ENCODE measurements at regions not wholly inside any gene's neighbourhood (a gene's known extent, or its start where the extent isn't known, plus 50 kb on each side); places are given as distances from the start of the nearest gene placed in this dataset.
"Not testable (repeated sequence)": the region's sequence is repeated elsewhere in the genome, so short reads cannot be mapped to it uniquely, and the experiment has no call there.

DNA sequence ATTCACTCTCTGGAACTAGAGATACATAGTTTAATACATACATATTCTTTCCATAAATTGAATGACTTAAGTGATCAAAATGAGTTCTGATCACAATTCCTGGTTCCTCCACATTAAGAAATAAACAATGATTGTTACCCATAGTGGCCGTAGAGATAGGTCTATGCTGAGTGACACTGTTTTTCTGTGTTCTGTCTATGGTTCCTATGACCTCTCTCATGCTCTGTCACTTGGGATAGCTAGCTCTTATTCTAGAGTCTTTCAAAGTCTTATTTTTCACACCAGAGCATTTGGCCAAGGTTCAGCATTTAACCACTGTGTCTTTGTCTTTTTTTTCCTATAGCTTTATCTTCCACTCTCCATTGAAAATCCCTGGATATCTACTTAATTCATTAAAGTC, 132.4 kb downstream of the GOLGA6L6 start:
- H3K4me3 ChIP-seq (ENCODE audit: low read depth, low read length), result no peak overlapping the region
- POLR2A ChIA-PET, result no interaction called here
- peaks cover 6% of the 10 kb centered on the region; the same call in 1 of the 2 replicates for H3K9me3 ChIP-seq (ENCODE audit: control insufficient read depth, insufficient read depth, low read length)
- H3K27ac ChIP-seq (ENCODE audit: low read depth, low read length), result no peak overlapping the region
- TF ChIP-seq, protein P1, sequence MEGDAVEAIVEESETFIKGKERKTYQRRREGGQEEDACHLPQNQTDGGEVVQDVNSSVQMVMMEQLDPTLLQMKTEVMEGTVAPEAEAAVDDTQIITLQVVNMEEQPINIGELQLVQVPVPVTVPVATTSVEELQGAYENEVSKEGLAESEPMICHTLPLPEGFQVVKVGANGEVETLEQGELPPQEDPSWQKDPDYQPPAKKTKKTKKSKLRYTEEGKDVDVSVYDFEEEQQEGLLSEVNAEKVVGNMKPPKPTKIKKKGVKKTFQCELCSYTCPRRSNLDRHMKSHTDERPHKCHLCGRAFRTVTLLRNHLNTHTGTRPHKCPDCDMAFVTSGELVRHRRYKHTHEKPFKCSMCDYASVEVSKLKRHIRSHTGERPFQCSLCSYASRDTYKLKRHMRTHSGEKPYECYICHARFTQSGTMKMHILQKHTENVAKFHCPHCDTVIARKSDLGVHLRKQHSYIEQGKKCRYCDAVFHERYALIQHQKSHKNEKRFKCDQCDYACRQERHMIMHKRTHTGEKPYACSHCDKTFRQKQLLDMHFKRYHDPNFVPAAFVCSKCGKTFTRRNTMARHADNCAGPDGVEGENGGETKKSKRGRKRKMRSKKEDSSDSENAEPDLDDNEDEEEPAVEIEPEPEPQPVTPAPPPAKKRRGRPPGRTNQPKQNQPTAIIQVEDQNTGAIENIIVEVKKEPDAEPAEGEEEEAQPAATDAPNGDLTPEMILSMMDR (IDR thresholded peaks at IDR 0.05; ENCODE audit: low read depth, low read length), result no peak
- H3K27me3 ChIP-seq (ENCODE audit: control insufficient read depth, insufficient read depth, low read length), result no peaks in the 10 kb centered on the region
- CTCF ChIA-PET, result no interaction called here
- DNase-seq (ENCODE audit: low read depth, low spot score), result no peak

- H3K4me3 ChIP-seq (ENCODE audit: low read depth, low read length), result no peak overlapping the region
- TF ChIP-seq, protein P1 (IDR thresholded peaks at IDR 0.05; ENCODE audit: low read depth, low read length), result no peak
- H3K27me3 ChIP-seq (ENCODE audit: control insufficient read depth, insufficient read depth, low read length), result no peaks in the 10 kb centered on the region
- CTCF ChIA-PET, result no interaction called here
- no peak overlapping the region for H3K27ac ChIP-seq (ENCODE audit: low read depth, low read length)
- H3K9me3 ChIP-seq (ENCODE audit: control insufficient read depth, insufficient read depth, low read length), result peaks cover 6% of the 10 kb centered on the region; the same call in 1 of the 2 replicates
- no peak for DNase-seq (ENCODE audit: low read depth, low spot score)
- POLR2A ChIA-PET, result no interaction called here
Observed at GRCh38 chr15:20407553-20407952, 134.0 kb downstream of the GOLGA6L6 start.

DNA sequence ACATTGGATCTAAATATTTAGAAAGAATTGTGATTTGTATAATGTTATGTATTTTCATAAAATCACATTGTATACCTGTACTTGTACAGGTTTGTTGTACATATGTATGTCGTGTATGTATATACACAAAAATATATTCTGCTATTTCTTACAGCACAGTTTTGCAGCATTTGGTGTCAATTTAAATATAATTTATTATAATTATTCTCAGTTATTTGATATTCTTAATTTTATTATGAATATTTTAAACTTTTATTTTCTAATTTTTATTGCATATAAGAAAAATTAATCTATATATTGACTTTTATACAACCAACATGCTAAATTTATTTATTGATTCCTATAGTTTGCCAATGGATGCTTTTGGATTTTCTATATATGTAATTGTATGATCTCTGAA, 137.0 kb downstream of the GOLGA6L6 start:
- H3K27me3 ChIP-seq (ENCODE audit: control insufficient read depth, insufficient read depth, low read length); H3K27ac ChIP-seq (ENCODE audit: low read depth, low read length); H3K9me3 ChIP-seq (ENCODE audit: control insufficient read depth, insufficient read depth, low read length); DNase-seq (ENCODE audit: low read depth, low spot score); CTCF ChIA-PET; H3K4me3 ChIP-seq (ENCODE audit: low read depth, low read length); POLR2A ChIA-PET: not testable (repeated sequence)

DNA sequence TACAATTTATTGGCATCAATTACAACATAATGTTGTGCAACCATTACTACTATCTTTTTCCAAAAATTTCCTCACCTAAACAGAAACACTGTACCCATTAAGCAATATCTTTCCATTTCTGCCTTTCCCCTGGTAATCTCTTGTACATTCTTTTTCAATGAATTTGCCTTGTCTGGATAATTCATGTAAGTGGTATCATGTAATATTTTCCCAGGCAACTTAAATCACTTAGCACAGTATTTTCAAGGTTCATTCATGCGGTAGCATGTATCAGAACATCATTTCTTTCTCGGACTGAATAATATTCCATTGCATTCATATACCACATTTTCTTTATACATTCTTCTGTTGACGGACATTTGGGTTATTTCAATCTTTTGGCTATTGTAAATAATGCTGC, 139.0 kb downstream of the GOLGA6L6 start:
- H3K27me3 ChIP-seq (ENCODE audit: control insufficient read depth, insufficient read depth, low read length); H3K27ac ChIP-seq (ENCODE audit: low read depth, low read length); POLR2A ChIA-PET; CTCF ChIA-PET; DNase-seq (ENCODE audit: low read depth, low spot score); H3K4me3 ChIP-seq (ENCODE audit: low read depth, low read length): not testable (repeated sequence)
- peaks cover 12% of the 10 kb centered on the region for H3K9me3 ChIP-seq (ENCODE audit: control insufficient read depth, insufficient read depth, low read length)

DNA sequence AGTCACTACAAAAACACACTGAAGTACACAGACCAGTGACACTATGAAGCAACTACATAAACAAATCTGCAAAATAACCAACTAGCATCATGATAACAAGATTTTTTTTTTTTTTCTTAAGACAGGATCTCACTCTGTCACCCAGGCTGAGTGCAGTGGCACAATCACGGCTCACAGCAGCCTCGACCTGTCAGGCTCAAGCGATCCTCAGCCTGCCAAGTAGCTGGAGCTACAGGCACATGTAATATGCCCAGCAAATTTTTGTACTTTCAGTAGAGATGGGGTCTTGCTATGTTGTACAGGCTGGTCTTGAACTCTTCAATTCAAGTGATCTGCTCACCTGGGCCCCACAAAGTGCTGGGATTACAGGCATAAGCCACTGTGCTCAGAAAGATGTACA, 140.5 kb downstream of the GOLGA6L6 start:
- CTCF ChIA-PET, POLR2A ChIA-PET: not testable (repeated sequence)

GRCh38 chr15:20398680-20399079, 142.9 kb downstream of the GOLGA6L6 start:
- POLR2A ChIA-PET; H3K4me3 ChIP-seq (ENCODE audit: low read depth, low read length); H3K27ac ChIP-seq (ENCODE audit: low read depth, low read length); DNase-seq (ENCODE audit: low read depth, low spot score); H3K27me3 ChIP-seq (ENCODE audit: control insufficient read depth, insufficient read depth, low read length); H3K9me3 ChIP-seq (ENCODE audit: control insufficient read depth, insufficient read depth, low read length); CTCF ChIA-PET: not testable (repeated sequence)

More for the DNA sequence above, 140.5 kb downstream of the GOLGA6L6 start:
- not testable (repeated sequence) for H3K27me3 ChIP-seq (ENCODE audit: control insufficient read depth, insufficient read depth, low read length); H3K9me3 ChIP-seq (ENCODE audit: control insufficient read depth, insufficient read depth, low read length); H3K27ac ChIP-seq (ENCODE audit: low read depth, low read length); H3K4me3 ChIP-seq (ENCODE audit: low read depth, low read length); DNase-seq (ENCODE audit: low read depth, low spot score)

DNA sequence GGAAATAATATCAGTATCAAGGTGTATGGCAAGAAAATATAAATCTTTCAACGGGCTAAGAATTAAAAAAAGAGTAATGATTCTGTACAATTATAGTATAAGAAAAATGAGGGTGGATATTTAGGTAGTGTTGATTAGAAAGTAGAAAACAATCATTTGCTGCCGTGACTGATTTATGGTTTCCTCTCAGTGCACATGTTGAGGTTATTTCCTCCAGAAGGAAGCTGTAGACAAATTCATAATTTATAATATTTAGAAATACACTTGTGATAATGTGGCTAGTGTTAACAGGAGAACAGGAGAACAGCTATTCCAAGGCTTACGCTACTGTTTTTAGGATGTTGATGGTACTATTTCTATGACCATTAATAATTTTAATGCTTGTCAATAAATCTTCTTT, 153.4 kb downstream of the GOLGA6L6 start:
- DNase-seq (ENCODE audit: low read depth, low spot score); H3K4me3 ChIP-seq (ENCODE audit: low read depth, low read length); H3K27me3 ChIP-seq (ENCODE audit: control insufficient read depth, insufficient read depth, low read length); H3K9me3 ChIP-seq (ENCODE audit: control insufficient read depth, insufficient read depth, low read length); CTCF ChIA-PET; H3K27ac ChIP-seq (ENCODE audit: low read depth, low read length); POLR2A ChIA-PET: not testable (repeated sequence)

DNA sequence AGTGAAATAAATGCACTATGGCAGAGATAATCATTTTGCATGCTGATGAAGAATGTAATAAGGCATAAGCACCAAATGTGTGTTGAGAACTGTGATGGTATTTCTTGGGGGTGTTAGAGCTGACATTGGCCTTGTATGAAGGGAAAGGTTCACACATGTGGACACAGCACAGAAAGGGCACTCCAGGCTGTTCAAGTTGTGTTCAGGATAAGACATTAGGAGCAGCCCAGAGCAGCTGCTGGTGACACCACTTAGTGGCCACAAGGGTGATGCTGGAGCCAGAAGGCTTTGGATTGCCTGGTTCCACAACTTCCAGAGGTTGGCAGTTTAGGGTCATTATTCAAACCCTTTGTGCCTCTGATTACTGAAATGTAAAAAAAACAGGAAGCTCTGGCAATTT, 155.4 kb downstream of the GOLGA6L6 start:
- TF ChIP-seq, protein P1 (IDR thresholded peaks at IDR 0.05; ENCODE audit: low read depth, low read length), result no peak
- ChIA-PET CTCF (no interaction called here), POLR2A (no interaction called here)
- Histone ChIP-seq H3K9me3 (ENCODE audit: control insufficient read depth, insufficient read depth, low read length) (peaks cover 13% of the 10 kb centered on the region; the same call in 1 of the 2 replicates), H3K4me3 (ENCODE audit: low read depth, low read length) (no peak overlapping the region), H3K27ac (ENCODE audit: low read depth, low read length) (no peak overlapping the region), H3K27me3 (ENCODE audit: control insufficient read depth, insufficient read depth, low read length) (no peaks in the 10 kb centered on the region)
- no peak for DNase-seq (ENCODE audit: low read depth, low spot score)

- POLR2A ChIA-PET, CTCF ChIA-PET: not testable (repeated sequence)
Observed at GRCh38 chr15:20380199-20380598, 161.4 kb downstream of the GOLGA6L6 start.

More at GRCh38 chr15:20380199-20380598, 161.4 kb downstream of the GOLGA6L6 start:
- H3K27me3 ChIP-seq (ENCODE audit: control insufficient read depth, insufficient read depth, low read length); DNase-seq (ENCODE audit: low read depth, low spot score); H3K4me3 ChIP-seq (ENCODE audit: low read depth, low read length); H3K27ac ChIP-seq (ENCODE audit: low read depth, low read length): not testable (repeated sequence)
- peaks cover 18% of the 10 kb centered on the region for H3K9me3 ChIP-seq (ENCODE audit: control insufficient read depth, insufficient read depth, low read length)

Data from AG04450 (cell line).